ENCODE measurements at regions not wholly inside any gene's neighbourhood (a gene's known extent, or its start where the extent isn't known, plus 50 kb on each side); places are given as distances from the start of the nearest gene placed in this dataset.

DNA sequence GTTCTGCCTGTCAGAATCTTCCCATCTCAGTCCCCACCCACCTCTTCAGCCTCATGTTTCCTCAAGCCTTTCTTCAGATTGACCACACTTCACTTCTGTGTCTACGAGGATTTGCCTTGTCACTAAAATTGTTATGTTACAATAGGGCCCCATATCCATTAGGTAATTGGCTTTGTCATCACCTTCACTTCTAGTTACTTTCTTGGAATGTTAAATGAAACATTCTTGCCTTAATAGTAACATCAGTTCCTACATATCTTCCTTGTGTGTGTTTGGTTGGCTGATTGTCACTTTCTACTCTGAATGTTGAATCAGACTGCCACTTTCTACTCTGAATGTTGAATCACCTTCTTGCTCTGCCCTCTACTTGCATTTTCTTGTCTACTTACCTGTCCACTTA lies 599.9 kb upstream of the NXPH2 start:
- H3K4me3 ChIP-seq (ENCODE audit: low read length): no peak overlapping the region
- no peak overlapping the region for H3K4me2 ChIP-seq (ENCODE audit: low read length)
- no peak overlapping the region for H3K27ac ChIP-seq (ENCODE audit: low read length)
- no peak overlapping the region for H2AFZ ChIP-seq (ENCODE audit: low read depth, low read length)
- no peaks in the 10 kb centered on the region for H3K36me3 ChIP-seq (ENCODE audit: insufficient read depth, low read length)
- H3K79me2 ChIP-seq (replicated peaks; ENCODE audit: insufficient read depth, low read length): no peaks in the 10 kb centered on the region
- no peaks in the 10 kb centered on the region for H3K9me2 ChIP-seq (ENCODE audit: insufficient read depth, low read length)
- no peaks in the 10 kb centered on the region for H4K20me1 ChIP-seq (ENCODE audit: insufficient read depth)
- TF ChIP-seq, protein P1, sequence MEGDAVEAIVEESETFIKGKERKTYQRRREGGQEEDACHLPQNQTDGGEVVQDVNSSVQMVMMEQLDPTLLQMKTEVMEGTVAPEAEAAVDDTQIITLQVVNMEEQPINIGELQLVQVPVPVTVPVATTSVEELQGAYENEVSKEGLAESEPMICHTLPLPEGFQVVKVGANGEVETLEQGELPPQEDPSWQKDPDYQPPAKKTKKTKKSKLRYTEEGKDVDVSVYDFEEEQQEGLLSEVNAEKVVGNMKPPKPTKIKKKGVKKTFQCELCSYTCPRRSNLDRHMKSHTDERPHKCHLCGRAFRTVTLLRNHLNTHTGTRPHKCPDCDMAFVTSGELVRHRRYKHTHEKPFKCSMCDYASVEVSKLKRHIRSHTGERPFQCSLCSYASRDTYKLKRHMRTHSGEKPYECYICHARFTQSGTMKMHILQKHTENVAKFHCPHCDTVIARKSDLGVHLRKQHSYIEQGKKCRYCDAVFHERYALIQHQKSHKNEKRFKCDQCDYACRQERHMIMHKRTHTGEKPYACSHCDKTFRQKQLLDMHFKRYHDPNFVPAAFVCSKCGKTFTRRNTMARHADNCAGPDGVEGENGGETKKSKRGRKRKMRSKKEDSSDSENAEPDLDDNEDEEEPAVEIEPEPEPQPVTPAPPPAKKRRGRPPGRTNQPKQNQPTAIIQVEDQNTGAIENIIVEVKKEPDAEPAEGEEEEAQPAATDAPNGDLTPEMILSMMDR (IDR thresholded peaks at IDR 0.05; ENCODE audit: poor library complexity, severe bottlenecking): no peak
- no peak for TF ChIP-seq SMC3 (conservative IDR thresholded peaks at IDR 0.05; ENCODE audit: poor library complexity)
- no peak for TF ChIP-seq MXI1 (conservative IDR thresholded peaks at IDR 0.05; ENCODE audit: poor library complexity, severe bottlenecking)
- TF ChIP-seq, protein P2, sequence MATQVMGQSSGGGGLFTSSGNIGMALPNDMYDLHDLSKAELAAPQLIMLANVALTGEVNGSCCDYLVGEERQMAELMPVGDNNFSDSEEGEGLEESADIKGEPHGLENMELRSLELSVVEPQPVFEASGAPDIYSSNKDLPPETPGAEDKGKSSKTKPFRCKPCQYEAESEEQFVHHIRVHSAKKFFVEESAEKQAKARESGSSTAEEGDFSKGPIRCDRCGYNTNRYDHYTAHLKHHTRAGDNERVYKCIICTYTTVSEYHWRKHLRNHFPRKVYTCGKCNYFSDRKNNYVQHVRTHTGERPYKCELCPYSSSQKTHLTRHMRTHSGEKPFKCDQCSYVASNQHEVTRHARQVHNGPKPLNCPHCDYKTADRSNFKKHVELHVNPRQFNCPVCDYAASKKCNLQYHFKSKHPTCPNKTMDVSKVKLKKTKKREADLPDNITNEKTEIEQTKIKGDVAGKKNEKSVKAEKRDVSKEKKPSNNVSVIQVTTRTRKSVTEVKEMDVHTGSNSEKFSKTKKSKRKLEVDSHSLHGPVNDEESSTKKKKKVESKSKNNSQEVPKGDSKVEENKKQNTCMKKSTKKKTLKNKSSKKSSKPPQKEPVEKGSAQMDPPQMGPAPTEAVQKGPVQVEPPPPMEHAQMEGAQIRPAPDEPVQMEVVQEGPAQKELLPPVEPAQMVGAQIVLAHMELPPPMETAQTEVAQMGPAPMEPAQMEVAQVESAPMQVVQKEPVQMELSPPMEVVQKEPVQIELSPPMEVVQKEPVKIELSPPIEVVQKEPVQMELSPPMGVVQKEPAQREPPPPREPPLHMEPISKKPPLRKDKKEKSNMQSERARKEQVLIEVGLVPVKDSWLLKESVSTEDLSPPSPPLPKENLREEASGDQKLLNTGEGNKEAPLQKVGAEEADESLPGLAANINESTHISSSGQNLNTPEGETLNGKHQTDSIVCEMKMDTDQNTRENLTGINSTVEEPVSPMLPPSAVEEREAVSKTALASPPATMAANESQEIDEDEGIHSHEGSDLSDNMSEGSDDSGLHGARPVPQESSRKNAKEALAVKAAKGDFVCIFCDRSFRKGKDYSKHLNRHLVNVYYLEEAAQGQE (IDR thresholded peaks at IDR 0.05; ENCODE audit: borderline replicate concordance): no peak
- TF ChIP-seq EZH2 (IDR thresholded peaks at IDR 0.05; ENCODE audit: borderline replicate concordance, insufficient read depth, low read length, poor library complexity, severe bottlenecking): no peak
- no peak for TF ChIP-seq TAF1 (IDR thresholded peaks at IDR 0.05; ENCODE audit: low read depth)
- no peak for TF ChIP-seq RAD21 (conservative IDR thresholded peaks at IDR 0.05)
- no peak for TF ChIP-seq EP300 (conservative IDR thresholded peaks at IDR 0.05; ENCODE audit: poor library complexity, severe bottlenecking)
- TF ChIP-seq POLR2AphosphoS5 (IDR thresholded peaks at IDR 0.05): no peak
- no peaks in the 10 kb centered on the region for H3K9me3 ChIP-seq (ENCODE audit: low read length)
- no peak overlapping the region for H3K9ac ChIP-seq (ENCODE audit: low read length)
- no peaks in the 10 kb centered on the region for H3K27me3 ChIP-seq (ENCODE audit: insufficient read depth, low read depth, low read length)
- peaks cover 3% of the 10 kb centered on the region for H3F3A ChIP-seq (ENCODE audit: insufficient read depth, low read length, poor library complexity, severe bottlenecking)

DNA sequence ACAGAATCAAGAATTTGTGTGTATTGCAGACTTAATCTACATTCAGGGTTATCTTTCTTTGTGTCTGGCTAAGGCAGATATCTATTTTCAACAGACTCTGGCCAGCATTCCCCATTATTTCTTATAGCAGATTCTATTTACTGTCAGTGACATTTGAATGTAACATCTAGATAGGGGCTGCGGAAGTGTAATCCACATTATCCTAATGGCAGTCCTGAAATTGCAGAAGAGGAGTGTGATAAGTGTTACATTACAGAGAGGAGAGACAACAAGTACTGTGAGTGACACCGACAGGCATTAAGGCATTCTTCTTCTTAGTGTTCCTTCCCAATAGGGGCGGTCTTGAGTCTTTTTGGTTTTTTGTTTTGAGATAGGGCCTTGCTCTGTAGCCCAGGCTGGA lies 598.2 kb upstream of the NXPH2 start:
- Histone ChIP-seq H2AFZ (ENCODE audit: low read depth, low read length) (no peak overlapping the region), H3K9me2 (ENCODE audit: insufficient read depth, low read length) (no peaks in the 10 kb centered on the region), H3F3A (ENCODE audit: insufficient read depth, low read length, poor library complexity, severe bottlenecking) (peaks cover 3% of the 10 kb centered on the region), H3K9me3 (ENCODE audit: low read length) (no peaks in the 10 kb centered on the region), H3K4me3 (ENCODE audit: low read length) (peak overlapping the region; percentile 33), H3K27ac (ENCODE audit: low read length) (peak overlapping the region; percentile 64), H3K4me2 (ENCODE audit: low read length) (peak overlapping the region; percentile 45), H3K9ac (ENCODE audit: low read length) (peak overlapping the region; percentile 31), H3K36me3 (ENCODE audit: insufficient read depth, low read length) (no peaks in the 10 kb centered on the region), H3K79me2 (replicated peaks; ENCODE audit: insufficient read depth, low read length) (no peaks in the 10 kb centered on the region), H3K27me3 (ENCODE audit: insufficient read depth, low read depth, low read length) (no peaks in the 10 kb centered on the region), H4K20me1 (ENCODE audit: insufficient read depth) (no peaks in the 10 kb centered on the region)
- TF ChIP-seq EP300 (conservative IDR thresholded peaks at IDR 0.05; ENCODE audit: poor library complexity, severe bottlenecking) (peak; percentile 86), SMC3 (conservative IDR thresholded peaks at IDR 0.05; ENCODE audit: poor library complexity) (no peak), MXI1 (conservative IDR thresholded peaks at IDR 0.05; ENCODE audit: poor library complexity, severe bottlenecking) (no peak), POLR2AphosphoS5 (IDR thresholded peaks at IDR 0.05) (peak; percentile 79), EZH2 (IDR thresholded peaks at IDR 0.05; ENCODE audit: borderline replicate concordance, insufficient read depth, low read length, poor library complexity, severe bottlenecking) (no peak)
- TF ChIP-seq, protein P2 (IDR thresholded peaks at IDR 0.05; ENCODE audit: borderline replicate concordance): peak; percentile 97
- TF ChIP-seq, protein P1 (IDR thresholded peaks at IDR 0.05; ENCODE audit: poor library complexity, severe bottlenecking): no peak
